Sigmoid colon (tissue), 6 donors: ENCODE measurements at regions not wholly inside any gene's neighbourhood (a gene's known extent, or its start where the extent isn't known, plus 50 kb on each side); places are given as distances from the start of the nearest gene placed in this dataset.

Source experiments
- DNase-seq: peaks from one replicate; pipeline ENCODE4 v3.0.0-alpha.2; 2019
- H3K27ac ChIP-seq, 4 donors: fragments of 200-600 bp; sonication (generic); one replicate each; pipeline ENCODE4 v1.5.1; 2016 to 2019; ENCODE audit warnings: mild to moderate bottlenecking in 1 of 4
- H3K27me3 ChIP-seq, 3 donors: fragments of 200-600 bp; sonication (generic); one replicate each; pipeline ENCODE4 v1.5.1; 2019; ENCODE audit warnings: mild to moderate bottlenecking in 1 of 3
- H3K36me3 ChIP-seq, 4 donors: fragments of 200-600 bp; sonication (generic); one replicate each; pipeline ENCODE4 v1.5.1; 2016 to 2019
- H3K4me1 ChIP-seq, 4 donors: fragments of 200-600 bp; sonication (generic); one replicate each; pipeline ENCODE4 v1.5.1; 2017 to 2019
- H3K4me3 ChIP-seq, 4 donors: fragments of 200-600 bp; sonication (generic); one replicate each; pipeline ENCODE4 v1.5.1; 2017 to 2019; ENCODE audit warnings: mild to moderate bottlenecking in 2 of 4, moderate library complexity in 1 of 4
- H3K9me3 ChIP-seq, 4 donors: fragments of 200-600 bp in 3 of 4; sonication (generic) in 3 of 4; one replicate each; pipeline versions ENCODE4 v1.5.1 to v1.6.1; 2013 to 2019
- CTCF ChIP-seq, 4 experiments: fragments of 450-650 bp in 3 of 4; fragments of 200-600 bp in 1 of 4; IDR thresholded peaks; one replicate each; pipeline ENCODE4 v1.5.1; 2016 to 2019; ENCODE audit warnings: antibody characterized with exemption in 4 of 4, mild to moderate bottlenecking in 3 of 4, moderate library complexity in 2 of 4
- EP300 ChIP-seq, 4 donors: sonication (generic); formaldehyde crosslinking; IDR thresholded peaks; one replicate each; pipeline ENCODE4 v1.6.1; 2017; ENCODE audit warnings: antibody characterized with exemption in 4 of 4
- POLR2A ChIP-seq, 2 donors: fragments of 450-650 bp; IDR thresholded peaks; one replicate each; pipeline ENCODE4 v1.6.1; 2016; ENCODE audit warnings: antibody characterized with exemption in 2 of 2, mild to moderate bottlenecking in 2 of 2, moderate library complexity in 2 of 2
- POLR2AphosphoS5 ChIP-seq, 4 donors: sonication (generic); formaldehyde crosslinking; IDR thresholded peaks; one replicate each; pipeline ENCODE4 v1.6.1; 2017; ENCODE audit warnings: antibody characterized with exemption in 4 of 4
- WGBS, 2 donors: extraction: QIAGEN DNeasy Blood & Tissue Kit; methylation state at CpG; one replicate each; pipeline ENCODE4 v1.1.7; 2013; 5-methylcytosine and 5-hydroxymethylcytosine counted together
- intact Hi-C: fragments of 100-400 bp; cut with DNase I; formaldehyde crosslinking; loops from one replicate; pipeline ENCODE4 v1.15.1; 2023
- donor health status: healthy with polysubstance abuse.
- donor health status: healthy.

GRCh38 chr2:9756692-9757250 lies 86.5 kb upstream of the TAF1B start:
- H3K4me3 ChIP-seq, result no peak overlapping the region
- H3K4me1 ChIP-seq, result peaks cover 0 to 28% (median 14%) of the 10 kb centered on the region in 4 donors
- H3K27me3 ChIP-seq, result peaks cover 0 to 11% (median 0%) of the 10 kb centered on the region in 3 donors
- TF ChIP-seq EP300 (IDR thresholded peaks at IDR 0.05) (no peak), POLR2A (IDR thresholded peaks at IDR 0.05) (no peak), POLR2AphosphoS5 (IDR thresholded peaks at IDR 0.05) (no peak), CTCF (IDR thresholded peaks at IDR 0.05) (no peak)
- 87 to 92% methylated on average over 11 of the region's 11 CpGs for WGBS, 2 donors
- intact Hi-C loops, result no loop called here
- no peak for DNase-seq
- H3K9me3 ChIP-seq, result no peaks in the 10 kb centered on the region
- H3K36me3 ChIP-seq, result no peaks in the 10 kb centered on the region
- no peak overlapping the region for H3K27ac ChIP-seq

GRCh38 chr2:9757501-9758264 lies 85.6 kb upstream of the TAF1B start:
- Histone ChIP-seq H3K27ac (peak overlapping the region in 2 of 4 donors; percentile 29 to 46), H3K36me3 (no peaks in the 10 kb centered on the region), H3K4me3 (peak overlapping the region in 3 of 4 donors; percentile 31 to 38 (median 37)), H3K9me3 (no peaks in the 10 kb centered on the region), H3K27me3 (peaks cover 0 to 10% (median 0%) of the 10 kb centered on the region in 3 donors), H3K4me1 (peaks cover 0 to 28% (median 14%) of the 10 kb centered on the region in 4 donors)
- intact Hi-C loops, result no loop called here
- TF ChIP-seq CTCF (IDR thresholded peaks at IDR 0.05) (no peak), EP300 (IDR thresholded peaks at IDR 0.05) (no peak), POLR2AphosphoS5 (IDR thresholded peaks at IDR 0.05) (peak in 2 of 4 donors; percentile 19 to 31)
- 24 to 30% methylated on average over 27 of the region's 27 CpGs for WGBS, 2 donors
- no peak for DNase-seq

GRCh38 chr2:9758741-9759140 lies 84.5 kb upstream of the TAF1B start:
- H3K27ac ChIP-seq, result no peak overlapping the region
- intact Hi-C loops, result no loop called here
- no peak overlapping the region for H3K4me3 ChIP-seq
- no peaks in the 10 kb centered on the region for H3K36me3 ChIP-seq
- WGBS, 2 donors, result 84 to 87% methylated on average over 5 of the region's 5 CpGs
- peaks cover 0 to 18% (median 14%) of the 10 kb centered on the region in 4 donors for H3K4me1 ChIP-seq
- DNase-seq, result no peak
- no peak for TF ChIP-seq POLR2A (IDR thresholded peaks at IDR 0.05)
- no peak for TF ChIP-seq POLR2AphosphoS5 (IDR thresholded peaks at IDR 0.05)
- no peak for TF ChIP-seq EP300 (IDR thresholded peaks at IDR 0.05)
- TF ChIP-seq CTCF (IDR thresholded peaks at IDR 0.05), result no peak
- no peaks in the 10 kb centered on the region for H3K9me3 ChIP-seq
- peaks cover 0 to 4% (median 0%) of the 10 kb centered on the region in 3 donors for H3K27me3 ChIP-seq

- Histone ChIP-seq H3K36me3 (no peaks in the 10 kb centered on the region), H3K4me1 (peaks cover 0 to 18% (median 14%) of the 10 kb centered on the region in 4 donors), H3K27ac (no peak overlapping the region), H3K9me3 (no peaks in the 10 kb centered on the region), H3K27me3 (no peaks in the 10 kb centered on the region), H3K4me3 (no peak overlapping the region)
- WGBS, 2 donors, result 64 to 72% methylated on average over 4 of the region's 4 CpGs
- TF ChIP-seq CTCF (IDR thresholded peaks at IDR 0.05), result no peak
- TF ChIP-seq POLR2A (IDR thresholded peaks at IDR 0.05), result no peak
- TF ChIP-seq POLR2AphosphoS5 (IDR thresholded peaks at IDR 0.05), result no peak
- no peak for TF ChIP-seq EP300 (IDR thresholded peaks at IDR 0.05)
- no peak for DNase-seq
- intact Hi-C loops, result no loop called here
Observed at GRCh38 chr2:9760069-9760901, 83.0 kb upstream of the TAF1B start.
